ENCODE measurements at regions not wholly inside any gene's neighbourhood (a gene's known extent, or its start where the extent isn't known, plus 50 kb on each side); places are given as distances from the start of the nearest gene placed in this dataset.

- DNase-seq (ENCODE audit: low read depth): no peak
These were observed 92.9 kb upstream of the SOD1 start for GRCh38 chr21:31566611-31567010.

- DNase-seq (ENCODE audit: low read depth): no peak
These were observed 93.4 kb upstream of the SOD1 start for GRCh38 chr21:31566064-31566463.

- DNase-seq (ENCODE audit: low read depth): peak; percentile 17
These were observed 95.1 kb upstream of the SOD1 start for GRCh38 chr21:31564439-31564838.

GRCh38 chr21:31560479-31560878 is 99.0 kb upstream of the SOD1 start:
- DNase-seq (ENCODE audit: low read depth): no peak

- no peak for DNase-seq (ENCODE audit: low read depth)
These were observed 99.9 kb upstream of the SOD1 start for GRCh38 chr21:31559368-31560119.

GRCh38 chr21:31558962-31559367 is 100.5 kb upstream of the SOD1 start:
- DNase-seq (ENCODE audit: low read depth): peak; percentile 73

- no peak for DNase-seq (ENCODE audit: low read depth)
These were observed 101.1 kb upstream of the SOD1 start for GRCh38 chr21:31558189-31558961.

GRCh38 chr21:31557421-31558188 is 101.9 kb upstream of the SOD1 start:
- no peak for DNase-seq (ENCODE audit: low read depth)

- DNase-seq (ENCODE audit: low read depth): no peak
These were observed 102.8 kb upstream of the SOD1 start for GRCh38 chr21:31556662-31557061.

GRCh38 chr21:31555741-31556191 is 103.7 kb upstream of the SOD1 start:
- DNase-seq (ENCODE audit: low read depth): no peak

GRCh38 chr21:31554511-31555022 is 104.9 kb upstream of the SOD1 start:
- DNase-seq (ENCODE audit: low read depth): peak; percentile 44

GRCh38 chr21:31553926-31554325 is 105.6 kb upstream of the SOD1 start:
- no peak for DNase-seq (ENCODE audit: low read depth)

GRCh38 chr21:31553461-31553860 is 106.0 kb upstream of the SOD1 start:
- no peak for DNase-seq (ENCODE audit: low read depth)

GRCh38 chr21:31552826-31553225 is 106.7 kb upstream of the SOD1 start:
- no peak for DNase-seq (ENCODE audit: low read depth)

GRCh38 chr21:31550070-31550469 is 109.4 kb upstream of the SOD1 start:
- DNase-seq (ENCODE audit: low read depth): no peak

GRCh38 chr21:31548688-31549087 is 110.8 kb upstream of the SOD1 start:
- DNase-seq (ENCODE audit: low read depth): no peak

GRCh38 chr21:31546443-31547170 is 112.9 kb upstream of the SOD1 start:
- DNase-seq (ENCODE audit: low read depth): no peak

GRCh38 chr21:31545036-31545435 is 114.5 kb upstream of the SOD1 start:
- DNase-seq (ENCODE audit: low read depth): no peak

- peak; percentile 42 for DNase-seq (ENCODE audit: low read depth)
These were observed 116.3 kb upstream of the SOD1 start for GRCh38 chr21:31543191-31543590.

GRCh38 chr21:31538816-31539215 is 120.7 kb upstream of the SOD1 start:
- no peak for DNase-seq (ENCODE audit: low read depth)
